PC-3 (cell line): ENCODE measurements at regions not wholly inside any gene's neighbourhood (a gene's known extent, or its start where the extent isn't known, plus 50 kb on each side); places are given as distances from the start of the nearest gene placed in this dataset.

Experiments
- EZH2 ChIP-seq: fragments of 300-600 bp; sonication (generic); IDR thresholded peaks from one replicate; pipeline ENCODE4 v1.6.1; 2017; ENCODE audit warnings: antibody characterized with exemption, mild to moderate bottlenecking, low read length; ENCODE audit not compliant: unreplicated experiment
- TF ChIP-seq, protein P1 (sequence below): fragments of 300-600 bp; sonication (generic); conservative IDR thresholded peaks from 2 replicates; pipeline ENCODE4 v1.5.1; 2017; ENCODE audit warnings: antibody characterized with exemption, low read depth, mild to moderate bottlenecking, low read length

DNA sequence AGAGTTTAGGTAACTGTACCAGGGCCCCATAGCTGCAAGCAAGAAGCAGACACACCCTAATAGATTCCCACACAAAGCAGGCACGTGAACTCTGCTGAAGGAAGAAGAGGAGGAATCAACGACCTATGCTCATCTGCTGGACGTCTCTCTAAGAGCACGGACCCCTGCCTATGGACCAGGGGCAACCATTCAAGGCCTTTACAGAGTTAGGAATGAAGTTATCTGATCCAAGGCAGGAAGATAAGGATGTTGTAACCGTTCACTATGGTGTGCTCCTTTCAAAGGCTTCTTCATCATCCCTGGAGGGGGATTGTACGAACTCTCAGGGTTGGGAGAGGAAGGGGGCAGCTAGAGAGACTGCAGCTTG is 141.6 kb upstream of the PARP11 start:
- TF ChIP-seq, protein P1, sequence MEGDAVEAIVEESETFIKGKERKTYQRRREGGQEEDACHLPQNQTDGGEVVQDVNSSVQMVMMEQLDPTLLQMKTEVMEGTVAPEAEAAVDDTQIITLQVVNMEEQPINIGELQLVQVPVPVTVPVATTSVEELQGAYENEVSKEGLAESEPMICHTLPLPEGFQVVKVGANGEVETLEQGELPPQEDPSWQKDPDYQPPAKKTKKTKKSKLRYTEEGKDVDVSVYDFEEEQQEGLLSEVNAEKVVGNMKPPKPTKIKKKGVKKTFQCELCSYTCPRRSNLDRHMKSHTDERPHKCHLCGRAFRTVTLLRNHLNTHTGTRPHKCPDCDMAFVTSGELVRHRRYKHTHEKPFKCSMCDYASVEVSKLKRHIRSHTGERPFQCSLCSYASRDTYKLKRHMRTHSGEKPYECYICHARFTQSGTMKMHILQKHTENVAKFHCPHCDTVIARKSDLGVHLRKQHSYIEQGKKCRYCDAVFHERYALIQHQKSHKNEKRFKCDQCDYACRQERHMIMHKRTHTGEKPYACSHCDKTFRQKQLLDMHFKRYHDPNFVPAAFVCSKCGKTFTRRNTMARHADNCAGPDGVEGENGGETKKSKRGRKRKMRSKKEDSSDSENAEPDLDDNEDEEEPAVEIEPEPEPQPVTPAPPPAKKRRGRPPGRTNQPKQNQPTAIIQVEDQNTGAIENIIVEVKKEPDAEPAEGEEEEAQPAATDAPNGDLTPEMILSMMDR, result no peak
- TF ChIP-seq EZH2, result no peak
